ENCODE measurements at regions not wholly inside any gene's neighbourhood (a gene's known extent, or its start where the extent isn't known, plus 50 kb on each side); places are given as distances from the start of the nearest gene placed in this dataset.

GRCh38 chr4:63459329-63459728 is 949.9 kb downstream of the TECRL start:
- TF ChIP-seq EP300 (IDR thresholded peaks at IDR 0.05): no peak
- TF ChIP-seq CTCF (IDR thresholded peaks at IDR 0.05): no peak
